GM12874 (cell line): ENCODE measurements at regions not wholly inside any gene's neighbourhood (a gene's known extent, or its start where the extent isn't known, plus 50 kb on each side); places are given as distances from the start of the nearest gene placed in this dataset.

Experiments used
- CTCF ChIP-seq: IDR thresholded peaks from 2 replicates; pipeline ENCODE4 v1.5.1; 2011; ENCODE audit warnings: low read depth, mild to moderate bottlenecking, control low read depth, low read length, moderate library complexity; ENCODE audit not compliant: insufficient read depth

DNA sequence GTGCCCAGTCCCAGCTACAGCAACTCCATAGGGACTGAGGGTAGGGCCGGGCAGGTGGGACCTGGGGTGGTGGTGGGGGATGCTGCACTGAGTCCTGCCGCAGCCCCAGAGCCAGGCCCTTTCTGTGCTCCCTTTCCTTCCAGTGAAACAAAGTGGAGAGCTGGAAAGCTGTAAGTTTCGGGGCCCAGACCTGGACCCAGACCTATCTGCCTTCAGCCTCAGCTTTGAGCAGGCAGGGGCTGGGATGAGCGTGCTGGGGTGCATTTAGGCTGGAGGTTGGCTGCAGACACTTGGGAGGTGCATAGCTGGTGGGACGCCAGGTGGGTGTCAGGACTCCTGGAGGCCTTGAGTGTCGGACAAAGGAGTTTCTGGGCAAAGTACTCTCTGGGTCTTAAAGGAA, 92.7 kb upstream of the C1orf174 start:
- TF ChIP-seq CTCF: no peak

DNA sequence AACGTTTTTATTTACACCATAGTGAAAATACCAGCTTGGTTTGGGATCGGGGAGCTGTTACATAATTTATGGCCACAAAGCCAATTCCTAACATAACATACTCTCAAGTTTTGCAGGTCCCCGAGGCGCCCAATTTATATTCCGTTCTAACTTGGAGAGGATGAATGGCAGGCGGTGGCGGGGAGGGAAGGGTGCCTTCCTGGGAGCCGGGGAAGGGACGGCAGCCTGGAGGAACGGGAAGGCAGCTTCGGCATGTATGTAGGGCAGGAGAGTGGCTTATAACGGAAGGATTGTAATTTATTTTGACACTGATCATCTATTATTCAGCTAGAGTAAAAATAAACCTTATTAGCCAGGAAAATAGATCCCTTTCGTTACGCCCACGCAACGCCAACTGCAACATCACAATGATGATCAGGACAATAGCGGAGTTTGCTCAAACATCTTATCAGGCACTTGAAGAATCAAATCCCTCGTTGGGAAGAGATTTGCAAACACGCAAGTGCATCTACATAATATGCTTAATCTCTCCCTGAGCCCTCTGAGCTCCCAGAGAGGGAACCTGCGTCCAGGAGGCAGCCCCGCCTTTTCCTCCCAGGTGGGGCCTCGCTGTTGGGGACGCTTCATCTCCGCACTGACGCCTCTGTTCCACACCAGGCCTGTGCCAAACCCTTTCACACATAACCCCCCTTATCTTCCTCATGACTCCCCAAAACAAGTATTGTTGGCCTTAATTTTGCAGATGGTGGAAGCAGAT, 93.7 kb upstream of the C1orf174 start:
- no peak for TF ChIP-seq CTCF

GRCh38 chr1:3995141-3995780, 95.2 kb upstream of the C1orf174 start:
- TF ChIP-seq CTCF: no peak

- TF ChIP-seq CTCF: no peak
These were observed 97.0 kb upstream of the C1orf174 start for GRCh38 chr1:3996846-3997705.

GRCh38 chr1:3998086-3998485, 98.0 kb upstream of the C1orf174 start:
- TF ChIP-seq CTCF: no peak

DNA sequence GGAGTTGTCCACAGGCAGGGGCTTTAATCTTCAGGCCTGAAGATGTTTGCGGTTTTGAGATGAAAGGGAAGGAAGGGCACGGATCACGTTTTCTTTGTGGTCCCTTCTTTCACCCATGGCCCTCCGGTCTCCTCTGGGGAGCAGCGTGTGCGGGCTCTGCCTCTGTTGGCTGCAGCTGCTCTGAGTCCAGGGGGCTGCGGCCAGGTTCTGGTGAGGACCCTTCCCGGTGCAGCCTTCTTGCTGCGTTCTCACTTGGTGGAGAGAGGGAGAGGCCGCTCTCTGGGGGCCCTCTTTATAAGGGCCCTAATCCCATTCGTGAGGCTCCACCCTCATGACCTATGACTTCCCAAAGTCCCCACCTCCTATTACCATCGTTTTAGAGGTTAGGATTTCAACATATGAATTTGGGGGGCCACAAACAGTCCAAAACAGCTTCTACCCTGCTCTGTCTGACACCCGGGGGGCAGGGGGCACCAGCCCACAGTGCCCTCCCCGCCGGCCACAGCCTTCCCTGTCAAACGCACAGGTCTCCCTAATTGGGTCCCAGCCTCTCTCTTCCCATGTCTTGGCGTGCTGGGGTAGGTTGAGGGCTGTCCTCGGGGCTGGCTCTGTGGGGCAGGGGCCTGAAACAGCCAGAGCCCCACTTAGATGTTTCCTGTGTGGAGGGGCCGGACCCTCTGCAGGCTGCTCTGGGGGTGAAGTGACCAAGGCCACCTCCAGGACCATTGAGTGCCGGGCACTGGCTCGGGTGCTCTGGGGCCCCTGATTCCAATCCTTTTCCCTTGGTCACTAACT, 100.1 kb upstream of the C1orf174 start:
- no peak for TF ChIP-seq CTCF
